SK-N-SH treated with all-trans-retinoic acid at 6 μM for 48 hours (cell line): ENCODE measurements at regions not wholly inside any gene's neighbourhood (a gene's known extent, or its start where the extent isn't known, plus 50 kb on each side); places are given as distances from the start of the nearest gene placed in this dataset.

Source experiments
- GLIS3 ChIP-seq: fragments of 250-450 bp; sonication (Bioruptor Pico); IDR thresholded peaks from 2 replicates; pipeline ENCODE4 v1.5.0; 2020; ENCODE audit warnings: mild to moderate bottlenecking, moderate library complexity
- PATZ1 ChIP-seq: fragments of 250-450 bp; sonication (Bioruptor Pico); IDR thresholded peaks from 2 replicates; pipeline ENCODE4 v1.8.0; 2020; ENCODE audit warnings: mild to moderate bottlenecking, moderate library complexity, borderline replicate concordance
- RARB ChIP-seq: fragments of 250-450 bp; sonication (Bioruptor Pico); IDR thresholded peaks from 2 replicates; pipeline ENCODE4 v1.8.0; 2021; ENCODE audit warnings: mild to moderate bottlenecking, moderate library complexity
- SNAI2 ChIP-seq: fragments of 250-450 bp; sonication (Bioruptor Pico); IDR thresholded peaks from 2 replicates; pipeline ENCODE4 v1.5.0; 2020; ENCODE audit warnings: mild to moderate bottlenecking, moderate library complexity
- ZC3H10 ChIP-seq: fragments of 250-450 bp; sonication (Bioruptor Pico); IDR thresholded peaks from 2 replicates; pipeline ENCODE4 v1.5.1; 2021; ENCODE audit warnings: mild to moderate bottlenecking, moderate library complexity
- ZFP30 ChIP-seq: fragments of 450-650 bp; formaldehyde crosslinking; IDR thresholded peaks from 2 replicates; pipeline ENCODE4 v1.5.0; 2022; ENCODE audit warnings: mild to moderate bottlenecking, moderate library complexity
- ZNF70 ChIP-seq: fragments of 450-650 bp; formaldehyde crosslinking; IDR thresholded peaks from 2 replicates; pipeline ENCODE4 v1.5.0; 2020; ENCODE audit warnings: mild to moderate bottlenecking, moderate library complexity

DNA sequence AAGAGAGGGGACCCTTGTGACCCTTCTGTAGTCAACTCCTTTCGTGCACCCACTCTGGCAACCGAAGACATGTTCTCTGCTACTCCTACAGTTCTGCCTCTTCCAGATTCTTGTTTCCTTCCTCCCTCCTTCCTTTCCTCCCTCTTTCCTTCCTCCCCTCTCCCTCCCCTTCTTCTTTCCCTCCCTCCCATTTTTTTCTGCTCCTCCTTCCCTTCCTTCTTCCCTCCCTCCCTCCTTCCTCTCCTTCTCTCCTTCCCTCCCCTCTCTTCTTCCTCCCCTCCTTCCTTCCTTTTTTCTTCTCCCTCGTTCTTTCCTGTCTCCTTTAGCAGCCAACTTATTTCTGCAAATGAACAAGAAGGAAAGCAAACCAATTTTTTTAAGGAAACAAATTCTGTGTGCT is 111.5 kb downstream of the NPTX2 start:
- TF ChIP-seq ZC3H10 (no peak), ZNF70 (CRISPR knock-in tag) (no peak), PATZ1 (CRISPR knock-in tag) (no peak), RARB (no peak), ZFP30 (CRISPR knock-in tag) (no peak), GLIS3 (no peak), SNAI2 (CRISPR knock-in tag) (no peak)
